AG04450 (cell line): ENCODE measurements at regions not wholly inside any gene's neighbourhood (a gene's known extent, or its start where the extent isn't known, plus 50 kb on each side); places are given as distances from the start of the nearest gene placed in this dataset.

Source experiments
- CTCF ChIA-PET: fragments of 300-600, 350-600 bp; formaldehyde crosslinking; extraction: SDS; loops from one replicate; lab custom pipeline; 2022; ENCODE audit warnings: antibody characterized with exemption, inconsistent platforms; lab: Charles Lee
- POLR2A ChIA-PET: fragments of 350-600 bp; formaldehyde crosslinking; extraction: SDS; loops from one replicate; lab custom pipeline; 2021; ENCODE audit warnings: antibody characterized with exemption, inconsistent platforms; lab: Yijun Ruan, JAX
- DNase-seq: peaks from one replicate; pipeline ENCODE4 v3.0.0-alpha.2; 2011; ENCODE audit warnings: low read depth, low spot score
- H3K27ac ChIP-seq: one replicate; pipeline ENCODE4 v1.5.1; 2012; ENCODE audit warnings: low read depth, low read length, control low read depth
- H3K27me3 ChIP-seq: one replicate; pipeline ENCODE4 v1.6.0; 2012; ENCODE audit warnings: low read length; ENCODE audit not compliant: control insufficient read depth, insufficient read depth
- H3K4me3 ChIP-seq: 2 replicates; pipeline ENCODE4 v1.5.1; 2011; ENCODE audit warnings: mild to moderate bottlenecking, low read depth, low read length, control low read depth
- H3K9me3 ChIP-seq: 2 replicates; pipeline ENCODE4 v1.5.1; 2012; ENCODE audit warnings: low read length; ENCODE audit not compliant: control insufficient read depth, insufficient read depth
- TF ChIP-seq, protein P1 (sequence below): IDR thresholded peaks from 2 replicates; pipeline ENCODE4 v1.5.1; 2011; ENCODE audit warnings: low read depth, low read length, control low read depth, inconsistent platforms

DNA sequence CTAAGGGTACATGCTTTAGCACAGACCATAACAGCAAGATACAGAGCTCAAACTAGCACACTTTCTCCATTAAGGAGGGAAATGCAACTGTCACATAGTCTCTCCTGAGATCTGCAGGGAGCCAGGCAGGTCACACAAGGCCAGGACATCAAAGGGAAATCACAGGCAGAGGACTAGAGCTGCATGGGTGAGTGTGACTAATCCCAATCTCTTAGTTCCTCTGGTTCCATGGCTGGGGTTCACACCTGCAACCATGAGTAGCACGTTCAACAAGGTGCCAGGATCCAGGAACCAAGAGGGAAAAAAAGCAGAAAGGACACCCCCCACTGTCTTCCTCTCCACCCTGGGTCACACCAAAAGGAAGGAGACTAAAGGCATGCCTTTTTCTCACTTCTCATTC lies 296.5 kb upstream of the STEAP1 start:
- H3K27me3 ChIP-seq: no peaks in the 10 kb centered on the region
- TF ChIP-seq, protein P1, sequence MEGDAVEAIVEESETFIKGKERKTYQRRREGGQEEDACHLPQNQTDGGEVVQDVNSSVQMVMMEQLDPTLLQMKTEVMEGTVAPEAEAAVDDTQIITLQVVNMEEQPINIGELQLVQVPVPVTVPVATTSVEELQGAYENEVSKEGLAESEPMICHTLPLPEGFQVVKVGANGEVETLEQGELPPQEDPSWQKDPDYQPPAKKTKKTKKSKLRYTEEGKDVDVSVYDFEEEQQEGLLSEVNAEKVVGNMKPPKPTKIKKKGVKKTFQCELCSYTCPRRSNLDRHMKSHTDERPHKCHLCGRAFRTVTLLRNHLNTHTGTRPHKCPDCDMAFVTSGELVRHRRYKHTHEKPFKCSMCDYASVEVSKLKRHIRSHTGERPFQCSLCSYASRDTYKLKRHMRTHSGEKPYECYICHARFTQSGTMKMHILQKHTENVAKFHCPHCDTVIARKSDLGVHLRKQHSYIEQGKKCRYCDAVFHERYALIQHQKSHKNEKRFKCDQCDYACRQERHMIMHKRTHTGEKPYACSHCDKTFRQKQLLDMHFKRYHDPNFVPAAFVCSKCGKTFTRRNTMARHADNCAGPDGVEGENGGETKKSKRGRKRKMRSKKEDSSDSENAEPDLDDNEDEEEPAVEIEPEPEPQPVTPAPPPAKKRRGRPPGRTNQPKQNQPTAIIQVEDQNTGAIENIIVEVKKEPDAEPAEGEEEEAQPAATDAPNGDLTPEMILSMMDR: no peak
- ChIA-PET POLR2A (no interaction called here), CTCF (no interaction called here)
- no peak for DNase-seq
- H3K27ac ChIP-seq: no peak overlapping the region
- H3K4me3 ChIP-seq: no peak overlapping the region
- peaks cover 5% of the 10 kb centered on the region; the same call in 1 of the 2 replicates for H3K9me3 ChIP-seq

DNA sequence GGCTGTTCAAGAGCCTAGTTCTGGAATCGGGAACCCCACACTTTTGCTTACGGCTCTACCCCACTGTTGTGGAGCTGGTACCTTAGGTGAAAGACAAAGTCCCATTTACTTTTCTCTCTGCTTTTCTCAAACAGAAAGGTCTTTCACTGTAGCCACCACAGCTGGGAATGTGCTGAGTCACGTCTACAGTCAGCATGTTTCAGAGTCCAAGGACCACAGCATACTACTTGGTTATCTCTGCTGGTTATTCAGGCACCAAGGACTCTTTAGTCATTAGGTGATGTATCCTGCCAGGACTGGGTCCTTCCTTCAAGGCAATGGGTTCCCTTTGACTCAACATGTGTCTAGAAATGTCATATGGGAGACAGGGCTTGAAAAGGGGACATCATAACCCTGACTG lies 266.8 kb upstream of the STEAP1 start:
- peaks cover 13% of the 10 kb centered on the region for H3K9me3 ChIP-seq
- no peak for DNase-seq
- no peak overlapping the region for H3K27ac ChIP-seq
- POLR2A ChIA-PET: no interaction called here
- CTCF ChIA-PET: no interaction called here
- TF ChIP-seq, protein P1: no peak
- no peaks in the 10 kb centered on the region for H3K27me3 ChIP-seq
- no peak overlapping the region for H3K4me3 ChIP-seq

DNA sequence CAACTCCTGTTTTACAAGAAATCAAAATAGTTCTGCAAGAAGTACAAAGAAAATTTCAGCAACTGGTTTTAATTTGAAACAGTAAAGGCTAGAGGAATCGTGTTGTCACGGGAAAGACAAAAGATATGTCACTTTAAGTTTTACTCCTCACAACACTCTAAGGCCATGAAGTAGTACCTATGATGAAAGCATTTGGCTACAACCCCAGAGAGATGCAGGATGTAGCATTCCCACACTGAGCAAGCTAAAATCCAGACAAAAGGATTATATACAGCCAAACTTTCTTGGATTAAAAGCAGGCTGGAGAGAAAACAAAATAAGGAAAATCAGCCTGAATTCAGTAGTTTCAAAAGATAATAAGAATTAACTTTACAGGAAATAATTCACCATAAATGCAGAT lies 245.5 kb upstream of the STEAP1 start:
- POLR2A ChIA-PET: no interaction called here
- Histone ChIP-seq H3K9me3 (no peaks in the 10 kb centered on the region), H3K27ac (no peak overlapping the region), H3K27me3 (no peaks in the 10 kb centered on the region), H3K4me3 (no peak overlapping the region)
- CTCF ChIA-PET: no interaction called here
- no peak for DNase-seq
- TF ChIP-seq, protein P1: no peak

DNA sequence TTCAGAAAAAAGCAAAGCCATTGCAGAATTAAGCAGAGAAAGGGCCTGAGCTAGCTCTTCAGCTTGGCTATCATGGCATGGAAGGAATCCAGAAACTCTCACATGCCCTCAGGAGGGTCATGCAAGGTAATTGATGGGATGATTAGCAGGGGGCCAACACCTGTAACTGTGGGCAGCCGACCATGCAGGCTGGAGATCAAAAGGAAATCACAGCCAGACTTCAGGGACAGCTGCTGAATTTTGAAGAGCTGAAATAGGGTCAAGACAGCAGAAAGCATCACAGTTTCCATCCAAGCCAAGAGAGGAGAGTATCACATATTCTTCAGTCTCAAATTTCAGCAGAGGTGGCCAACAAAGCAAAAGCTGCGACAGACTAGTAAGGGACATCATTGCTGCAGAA lies 239.6 kb upstream of the STEAP1 start:
- ChIA-PET POLR2A (no interaction called here), CTCF (no interaction called here)
- Histone ChIP-seq H3K27ac (no peak overlapping the region), H3K4me3 (no peak overlapping the region), H3K9me3 (no peaks in the 10 kb centered on the region), H3K27me3 (no peaks in the 10 kb centered on the region)
- TF ChIP-seq, protein P1: no peak
- DNase-seq: no peak

DNA sequence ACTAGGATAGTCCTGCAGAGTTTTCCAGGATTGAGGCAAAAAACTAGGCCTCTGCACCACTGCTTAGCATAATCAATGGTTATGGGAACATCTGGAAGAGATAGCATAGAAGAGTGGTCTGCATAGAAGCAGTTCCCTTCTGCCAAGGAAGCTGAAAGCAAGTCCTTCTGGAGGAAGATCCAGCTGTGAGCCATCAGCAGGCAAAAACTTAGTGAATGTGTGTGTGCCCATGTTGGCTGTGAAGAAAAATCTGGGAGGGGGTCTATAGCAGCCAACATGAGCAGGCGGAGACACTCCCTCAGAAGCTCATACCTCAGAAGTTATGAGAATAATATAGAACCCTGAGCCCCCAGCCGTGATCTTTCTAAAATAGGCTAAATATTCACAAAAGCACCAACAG lies 228.1 kb upstream of the STEAP1 start:
- ChIA-PET CTCF (no interaction called here), POLR2A (no interaction called here)
- no peak overlapping the region for H3K27ac ChIP-seq
- no peak overlapping the region for H3K4me3 ChIP-seq
- TF ChIP-seq, protein P1: no peak
- no peaks in the 10 kb centered on the region for H3K27me3 ChIP-seq
- DNase-seq: no peak
- peaks cover 2% of the 10 kb centered on the region; the same call in 1 of the 2 replicates for H3K9me3 ChIP-seq
